GM12875 (cell line): ENCODE measurements at regions not wholly inside any gene's neighbourhood (a gene's known extent, or its start where the extent isn't known, plus 50 kb on each side); places are given as distances from the start of the nearest gene placed in this dataset.
"Not testable (repeated sequence)": the region's sequence is repeated elsewhere in the genome, so short reads cannot be mapped to it uniquely, and the experiment has no call there.

ENCODE experiments used
- H3K4me3 ChIP-seq: one replicate; pipeline ENCODE4 v1.5.1; 2011; ENCODE audit warnings: low read depth, low read length, control low read depth
- TF ChIP-seq, protein P1 (sequence below): IDR thresholded peaks from 2 replicates; pipeline ENCODE4 v1.5.1; 2011; ENCODE audit warnings: low read depth, mild to moderate bottlenecking, control low read depth, inconsistent platforms, low read length, moderate library complexity, borderline replicate concordance; ENCODE audit not compliant: insufficient read depth

GRCh38 chr5:174919351-174919750 is 195.0 kb downstream of the MSX2 start:
- TF ChIP-seq, protein P1, sequence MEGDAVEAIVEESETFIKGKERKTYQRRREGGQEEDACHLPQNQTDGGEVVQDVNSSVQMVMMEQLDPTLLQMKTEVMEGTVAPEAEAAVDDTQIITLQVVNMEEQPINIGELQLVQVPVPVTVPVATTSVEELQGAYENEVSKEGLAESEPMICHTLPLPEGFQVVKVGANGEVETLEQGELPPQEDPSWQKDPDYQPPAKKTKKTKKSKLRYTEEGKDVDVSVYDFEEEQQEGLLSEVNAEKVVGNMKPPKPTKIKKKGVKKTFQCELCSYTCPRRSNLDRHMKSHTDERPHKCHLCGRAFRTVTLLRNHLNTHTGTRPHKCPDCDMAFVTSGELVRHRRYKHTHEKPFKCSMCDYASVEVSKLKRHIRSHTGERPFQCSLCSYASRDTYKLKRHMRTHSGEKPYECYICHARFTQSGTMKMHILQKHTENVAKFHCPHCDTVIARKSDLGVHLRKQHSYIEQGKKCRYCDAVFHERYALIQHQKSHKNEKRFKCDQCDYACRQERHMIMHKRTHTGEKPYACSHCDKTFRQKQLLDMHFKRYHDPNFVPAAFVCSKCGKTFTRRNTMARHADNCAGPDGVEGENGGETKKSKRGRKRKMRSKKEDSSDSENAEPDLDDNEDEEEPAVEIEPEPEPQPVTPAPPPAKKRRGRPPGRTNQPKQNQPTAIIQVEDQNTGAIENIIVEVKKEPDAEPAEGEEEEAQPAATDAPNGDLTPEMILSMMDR = no peak
- H3K4me3 ChIP-seq = no peak overlapping the region

DNA sequence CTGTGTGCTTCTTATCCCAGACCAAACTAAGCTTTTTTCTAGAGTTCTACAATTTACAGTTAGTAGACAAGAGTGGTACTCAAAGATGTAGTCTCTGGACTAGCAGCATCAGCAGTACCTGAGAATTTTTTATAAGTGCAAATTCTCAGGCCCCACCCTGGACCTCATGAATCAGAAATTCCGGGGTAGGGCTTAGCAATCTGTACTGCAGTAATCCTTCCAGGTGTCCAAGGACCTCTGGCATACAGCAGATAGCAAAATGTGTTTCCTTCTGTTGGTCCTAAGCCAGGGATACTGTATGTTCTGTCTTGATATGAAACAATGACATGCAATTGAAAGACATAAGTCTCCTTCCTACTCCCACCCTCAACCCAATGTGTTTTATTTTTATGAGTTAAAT is 194.3 kb downstream of the MSX2 start:
- TF ChIP-seq, protein P1 = no peak
- H3K4me3 ChIP-seq = no peak overlapping the region

GRCh38 chr5:174917976-174918554 is 193.7 kb downstream of the MSX2 start:
- no peak overlapping the region for H3K4me3 ChIP-seq
- TF ChIP-seq, protein P1 = no peak

DNA sequence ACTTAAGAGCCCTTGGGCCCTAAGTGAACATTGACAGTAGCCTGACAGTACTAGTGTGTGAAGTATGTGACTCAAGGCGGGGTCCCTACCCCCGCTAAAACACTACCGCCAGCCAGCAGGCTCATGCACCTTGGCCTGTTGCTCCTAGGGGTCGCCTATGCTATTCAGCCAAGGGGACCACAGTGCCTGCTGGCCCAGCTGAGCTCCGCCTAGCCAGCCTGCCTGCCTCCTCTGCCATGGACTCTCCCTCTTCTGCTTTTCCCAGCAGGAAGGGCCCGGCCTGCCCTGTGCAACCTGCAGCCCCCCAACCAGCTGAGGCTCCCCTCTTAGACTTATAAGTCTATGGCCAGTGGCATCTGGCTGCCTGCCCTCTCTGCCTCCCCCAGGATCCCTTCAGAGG is 193.1 kb downstream of the MSX2 start:
- H3K4me3 ChIP-seq = not testable (repeated sequence)

DNA sequence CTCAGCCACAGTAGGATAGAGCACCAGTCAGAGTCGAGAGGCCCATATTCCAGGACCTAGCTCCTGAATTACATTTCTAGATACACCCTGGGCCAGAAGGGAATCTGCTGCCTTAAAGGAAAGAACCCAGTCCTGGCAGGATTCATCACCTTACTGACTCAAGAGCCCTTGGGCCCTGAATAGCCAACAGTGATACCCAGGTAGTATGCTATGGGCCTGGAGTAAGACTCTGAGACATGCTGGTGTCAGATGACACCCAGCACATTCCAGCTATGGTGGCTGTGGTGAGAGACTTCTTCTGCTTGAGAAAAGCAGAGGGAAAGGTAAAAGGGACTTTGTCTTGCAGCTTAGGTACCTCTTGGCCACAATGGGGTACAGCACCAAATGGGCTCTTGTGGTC is 192.5 kb downstream of the MSX2 start:
- H3K4me3 ChIP-seq = not testable (repeated sequence)

- H3K4me3 ChIP-seq = no peak overlapping the region
- TF ChIP-seq, protein P1 = no peak
Observed at GRCh38 chr5:174916227-174916626, 191.8 kb downstream of the MSX2 start.

- H3K4me3 ChIP-seq = no peak overlapping the region
- TF ChIP-seq, protein P1 = no peak
Observed at GRCh38 chr5:174911118-174911517, 186.7 kb downstream of the MSX2 start.

DNA sequence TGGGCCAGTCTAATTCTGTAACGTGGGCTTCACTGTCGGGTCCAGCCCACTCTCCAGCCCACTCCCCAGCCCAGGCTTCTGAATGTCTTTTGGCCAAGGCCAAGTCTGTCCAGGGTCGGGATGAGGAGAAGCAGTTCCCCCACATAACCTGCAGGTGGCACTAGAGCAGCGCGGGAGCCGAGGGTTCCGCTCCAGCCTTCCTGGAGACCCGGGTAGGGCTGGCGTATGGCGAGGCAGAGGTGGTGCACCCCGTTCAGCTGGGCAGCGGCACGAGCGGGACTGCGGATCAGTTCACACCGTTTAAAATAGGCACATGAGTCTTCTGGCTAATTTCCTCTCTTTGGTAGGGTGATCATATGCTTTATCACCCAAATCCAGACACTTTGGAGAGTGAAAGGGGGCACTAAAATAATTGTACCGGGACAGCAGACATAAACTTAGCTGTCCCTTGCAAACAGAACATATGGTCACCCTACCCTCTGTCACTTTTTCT is 185.9 kb downstream of the MSX2 start:
- no peak overlapping the region for H3K4me3 ChIP-seq

More for the DNA sequence above, 185.9 kb downstream of the MSX2 start:
- TF ChIP-seq, protein P1 = peak; percentile 95
